Gastroesophageal sphincter (tissue), 3 donors: ENCODE measurements at regions not wholly inside any gene's neighbourhood (a gene's known extent, or its start where the extent isn't known, plus 50 kb on each side); places are given as distances from the start of the nearest gene placed in this dataset.

Source experiments
- EP300 ChIP-seq: sonication (generic); formaldehyde crosslinking; IDR thresholded peaks from one replicate; pipeline ENCODE4 v1.6.1; 2017; ENCODE audit warnings: antibody characterized with exemption, mild to moderate bottlenecking
- POLR2A ChIP-seq, 2 donors: fragments of 450-650 bp; IDR thresholded peaks; one replicate each; pipeline ENCODE4 v1.6.1; 2017; ENCODE audit warnings: antibody characterized with exemption in 2 of 2, mild to moderate bottlenecking in 2 of 2, moderate library complexity in 1 of 2
- POLR2AphosphoS5 ChIP-seq: sonication (generic); formaldehyde crosslinking; IDR thresholded peaks from one replicate; pipeline ENCODE4 v1.6.1; 2017; ENCODE audit warnings: antibody characterized with exemption
- TF ChIP-seq, protein P1 (sequence below), 4 experiments: fragments of 200-600 bp in 2 of 4; fragments of 450-650 bp in 2 of 4; sonication (generic) in 1 of 4; IDR thresholded peaks; one replicate each; pipeline ENCODE4 v1.5.1; 2017 to 2019; ENCODE audit warnings: antibody characterized with exemption in 4 of 4, mild to moderate bottlenecking in 2 of 4, moderate library complexity in 2 of 4

- TF ChIP-seq, protein P1, sequence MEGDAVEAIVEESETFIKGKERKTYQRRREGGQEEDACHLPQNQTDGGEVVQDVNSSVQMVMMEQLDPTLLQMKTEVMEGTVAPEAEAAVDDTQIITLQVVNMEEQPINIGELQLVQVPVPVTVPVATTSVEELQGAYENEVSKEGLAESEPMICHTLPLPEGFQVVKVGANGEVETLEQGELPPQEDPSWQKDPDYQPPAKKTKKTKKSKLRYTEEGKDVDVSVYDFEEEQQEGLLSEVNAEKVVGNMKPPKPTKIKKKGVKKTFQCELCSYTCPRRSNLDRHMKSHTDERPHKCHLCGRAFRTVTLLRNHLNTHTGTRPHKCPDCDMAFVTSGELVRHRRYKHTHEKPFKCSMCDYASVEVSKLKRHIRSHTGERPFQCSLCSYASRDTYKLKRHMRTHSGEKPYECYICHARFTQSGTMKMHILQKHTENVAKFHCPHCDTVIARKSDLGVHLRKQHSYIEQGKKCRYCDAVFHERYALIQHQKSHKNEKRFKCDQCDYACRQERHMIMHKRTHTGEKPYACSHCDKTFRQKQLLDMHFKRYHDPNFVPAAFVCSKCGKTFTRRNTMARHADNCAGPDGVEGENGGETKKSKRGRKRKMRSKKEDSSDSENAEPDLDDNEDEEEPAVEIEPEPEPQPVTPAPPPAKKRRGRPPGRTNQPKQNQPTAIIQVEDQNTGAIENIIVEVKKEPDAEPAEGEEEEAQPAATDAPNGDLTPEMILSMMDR (IDR thresholded peaks at IDR 0.05): no peak
- TF ChIP-seq POLR2A (IDR thresholded peaks at IDR 0.05) (no peak), EP300 (no peak), POLR2AphosphoS5 (no peak)
Observed at GRCh38 chr16:54829691-54830090, 101.0 kb upstream of the IRX5 start.
